ENCODE measurements at regions not wholly inside any gene's neighbourhood (a gene's known extent, or its start where the extent isn't known, plus 50 kb on each side); places are given as distances from the start of the nearest gene placed in this dataset.

DNA sequence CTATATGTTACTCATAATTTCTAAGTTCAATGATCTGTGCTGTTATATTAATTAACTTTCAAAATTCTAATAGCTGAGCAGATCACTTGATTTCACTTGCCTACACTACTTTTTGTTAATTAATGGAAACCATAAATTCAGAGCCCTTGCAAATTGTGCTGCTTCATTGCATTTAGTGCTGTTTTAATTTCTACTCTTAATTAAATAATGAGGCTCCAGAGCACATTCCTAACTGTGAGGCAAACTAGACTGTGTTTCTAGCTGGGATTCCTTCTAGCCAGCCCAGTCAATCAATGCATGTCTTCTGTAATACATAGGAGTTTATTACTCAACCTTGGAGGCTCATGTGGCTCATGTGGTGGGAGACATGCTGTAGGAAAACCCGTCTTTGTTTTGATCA, 301.1 kb upstream of the GOLIM4 start:
- Mint-ChIP-seq H3K4me1 (ENCODE audit: low read depth) (no peaks in the 10 kb centered on the region), H3K4me3 (no peak overlapping the region), H3K27me3 (no peaks in the 10 kb centered on the region), H3K9me3 (peaks cover 4% of the 10 kb centered on the region), H3K27ac (no peak overlapping the region), H3K36me3 (ENCODE audit: low read depth) (no peaks in the 10 kb centered on the region)

DNA sequence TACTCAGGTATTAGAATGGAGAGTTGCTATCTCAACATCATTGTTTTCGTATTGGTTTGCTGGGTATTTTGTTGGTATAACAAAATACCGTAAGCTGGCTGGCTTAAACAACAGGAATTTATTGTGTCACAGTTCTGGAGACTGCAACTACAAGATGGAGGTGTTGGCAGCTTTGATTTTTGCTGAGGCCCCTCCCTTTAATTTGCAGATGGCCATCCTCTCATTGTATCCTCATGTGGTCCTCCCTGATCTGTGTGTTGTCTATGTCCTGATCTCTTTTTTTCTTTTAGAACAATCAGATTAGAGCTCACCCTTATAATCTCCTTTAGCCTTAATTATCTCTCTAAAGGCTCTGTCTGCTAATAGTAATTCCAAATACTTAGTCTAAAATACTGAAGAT, 299.8 kb upstream of the GOLIM4 start:
- H3K9me3 Mint-ChIP-seq, result peaks cover 4% of the 10 kb centered on the region
- H3K4me3 Mint-ChIP-seq, result no peak overlapping the region
- H3K36me3 Mint-ChIP-seq (ENCODE audit: low read depth), result no peaks in the 10 kb centered on the region
- no peak overlapping the region for H3K27ac Mint-ChIP-seq
- no peaks in the 10 kb centered on the region for H3K27me3 Mint-ChIP-seq
- H3K4me1 Mint-ChIP-seq (ENCODE audit: low read depth), result no peaks in the 10 kb centered on the region

DNA sequence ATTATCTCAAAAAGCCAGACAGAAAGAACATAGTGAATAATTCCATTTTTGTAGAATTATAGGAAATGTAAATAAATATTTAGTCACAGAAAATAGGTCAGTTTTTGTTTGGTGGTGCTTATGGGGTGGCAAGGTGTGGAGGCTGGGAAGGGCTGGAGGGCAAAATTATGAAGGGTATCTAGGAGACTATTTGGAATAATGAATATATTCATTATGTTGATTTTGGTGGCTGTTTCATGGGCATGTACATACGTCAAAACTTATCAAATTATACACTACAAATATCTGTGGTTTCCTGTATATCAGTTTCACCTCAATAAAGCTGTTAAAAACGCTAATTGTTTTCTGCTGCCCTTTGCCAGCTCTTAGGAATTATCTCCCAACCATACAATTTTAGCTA, 298.7 kb upstream of the GOLIM4 start:
- H3K27me3 Mint-ChIP-seq, result no peaks in the 10 kb centered on the region
- H3K36me3 Mint-ChIP-seq (ENCODE audit: low read depth), result no peaks in the 10 kb centered on the region
- H3K9me3 Mint-ChIP-seq, result peaks cover 4% of the 10 kb centered on the region
- no peak overlapping the region for H3K4me3 Mint-ChIP-seq
- H3K27ac Mint-ChIP-seq, result no peak overlapping the region
- H3K4me1 Mint-ChIP-seq (ENCODE audit: low read depth), result no peaks in the 10 kb centered on the region

DNA sequence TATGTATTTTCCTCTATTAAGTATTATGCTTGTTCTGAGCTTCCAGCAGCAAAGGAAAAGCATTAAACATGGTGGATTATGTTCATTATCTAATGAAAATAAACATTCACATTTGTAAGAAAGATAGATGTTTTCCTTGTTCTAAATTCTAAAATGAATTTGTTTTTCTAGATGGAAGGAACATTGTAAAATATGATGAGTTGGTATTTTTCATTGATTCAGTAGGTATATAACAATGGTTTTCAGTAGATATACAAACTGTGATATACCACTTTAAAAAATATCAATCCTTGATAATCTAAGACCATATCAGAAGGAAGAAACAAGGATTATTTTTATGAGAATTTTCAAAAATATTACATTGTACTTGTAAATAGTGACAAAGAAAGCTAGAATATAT, 290.6 kb upstream of the GOLIM4 start:
- H3K27ac Mint-ChIP-seq, result no peak overlapping the region
- no peak overlapping the region for H3K4me3 Mint-ChIP-seq
- no peaks in the 10 kb centered on the region for H3K4me1 Mint-ChIP-seq (ENCODE audit: low read depth)
- H3K36me3 Mint-ChIP-seq (ENCODE audit: low read depth), result no peaks in the 10 kb centered on the region
- no peaks in the 10 kb centered on the region for H3K27me3 Mint-ChIP-seq
- peaks cover 9% of the 10 kb centered on the region for H3K9me3 Mint-ChIP-seq

DNA sequence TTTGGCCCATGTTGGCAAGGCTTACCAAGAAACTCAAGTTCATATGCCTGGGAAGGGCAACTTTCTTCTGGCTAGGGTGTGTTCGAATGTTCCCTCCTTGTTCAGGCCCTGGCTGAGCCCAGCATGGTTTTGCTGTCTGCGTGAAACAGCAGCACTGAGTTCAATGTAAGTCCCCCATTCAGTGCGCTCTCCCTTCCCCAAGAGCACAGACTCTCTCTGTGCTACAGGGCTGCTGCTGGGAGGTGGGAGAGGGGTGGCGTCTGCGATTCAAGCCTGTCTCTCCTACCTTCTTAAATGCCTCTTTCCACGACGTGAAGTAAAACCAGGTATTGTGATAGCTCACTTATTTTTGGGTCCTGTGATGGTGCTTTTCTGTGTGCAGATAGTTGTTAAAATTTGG, 289.3 kb upstream of the GOLIM4 start:
- H3K27ac Mint-ChIP-seq, result no peak overlapping the region
- H3K4me3 Mint-ChIP-seq, result no peak overlapping the region
- peaks cover 9% of the 10 kb centered on the region for H3K9me3 Mint-ChIP-seq
- H3K4me1 Mint-ChIP-seq (ENCODE audit: low read depth), result no peaks in the 10 kb centered on the region
- H3K27me3 Mint-ChIP-seq, result no peaks in the 10 kb centered on the region
- H3K36me3 Mint-ChIP-seq (ENCODE audit: low read depth), result no peaks in the 10 kb centered on the region

DNA sequence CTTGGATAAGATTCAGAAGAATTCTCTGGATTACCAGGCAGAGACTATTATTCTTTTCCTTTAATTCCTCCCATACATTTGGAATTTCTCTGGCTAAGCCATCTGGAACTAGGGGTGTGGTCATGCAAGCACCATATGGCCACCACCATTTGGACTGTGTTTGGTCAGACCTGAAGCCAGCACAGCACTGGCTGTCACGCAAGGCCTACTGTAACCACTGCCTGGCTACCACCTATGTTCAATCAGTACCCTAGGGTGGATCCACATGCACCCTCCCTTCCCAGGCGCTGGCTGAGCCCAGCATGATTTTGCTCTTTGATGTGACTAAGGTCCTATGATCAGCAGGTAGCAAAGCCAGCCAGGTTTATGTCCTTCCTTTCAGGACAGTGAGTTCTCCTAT, 287.8 kb upstream of the GOLIM4 start:
- Mint-ChIP-seq H3K27ac (no peak overlapping the region), H3K4me1 (ENCODE audit: low read depth) (no peaks in the 10 kb centered on the region), H3K27me3 (no peaks in the 10 kb centered on the region), H3K4me3 (no peak overlapping the region), H3K9me3 (peaks cover 12% of the 10 kb centered on the region), H3K36me3 (ENCODE audit: low read depth) (no peaks in the 10 kb centered on the region)

DNA sequence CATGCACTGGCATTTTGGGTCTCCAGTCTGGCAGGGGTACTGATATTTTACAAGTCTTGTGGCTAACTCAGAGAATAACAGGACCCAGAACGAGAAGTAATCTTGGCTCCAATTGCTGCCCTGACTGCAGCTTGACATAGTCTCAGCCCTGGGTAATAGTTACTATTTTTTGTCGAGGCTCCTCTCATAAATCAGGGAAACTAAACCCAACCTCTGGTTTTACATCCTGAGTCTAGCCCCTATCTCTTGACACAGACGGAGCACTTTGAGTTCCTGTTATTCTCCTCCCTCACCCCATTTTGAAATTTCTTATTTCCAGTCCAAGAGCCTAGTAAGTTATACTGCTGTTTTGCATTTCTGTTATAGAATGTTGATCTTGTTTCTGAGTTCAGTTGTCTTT, 276.1 kb upstream of the GOLIM4 start:
- Mint-ChIP-seq H3K27ac (no peak overlapping the region), H3K36me3 (ENCODE audit: low read depth) (no peaks in the 10 kb centered on the region), H3K4me3 (no peak overlapping the region), H3K4me1 (ENCODE audit: low read depth) (no peaks in the 10 kb centered on the region), H3K9me3 (no peaks in the 10 kb centered on the region), H3K27me3 (no peaks in the 10 kb centered on the region)

DNA sequence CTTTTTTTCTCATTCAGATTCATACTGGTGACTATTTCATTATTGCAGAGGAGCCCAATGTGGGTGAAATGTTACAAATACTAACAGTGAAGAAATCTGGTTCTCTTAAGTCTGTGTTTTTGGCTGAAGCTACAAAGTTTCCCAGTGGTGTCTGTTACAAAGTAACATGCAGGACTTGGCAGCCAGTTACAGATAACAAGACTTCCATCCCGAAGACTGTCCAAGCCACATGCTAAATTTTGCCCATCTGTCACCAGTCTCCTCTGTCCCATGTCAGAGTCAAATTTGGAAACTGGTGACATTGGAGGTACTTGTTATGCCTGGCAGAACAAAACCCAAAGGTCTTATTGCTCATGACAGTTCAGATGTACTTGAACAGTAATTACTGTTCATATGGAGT, 269.2 kb upstream of the GOLIM4 start:
- Mint-ChIP-seq H3K27me3 (no peaks in the 10 kb centered on the region), H3K9me3 (no peaks in the 10 kb centered on the region), H3K36me3 (ENCODE audit: low read depth) (no peaks in the 10 kb centered on the region), H3K4me3 (no peak overlapping the region), H3K27ac (no peak overlapping the region), H3K4me1 (ENCODE audit: low read depth) (no peaks in the 10 kb centered on the region)

DNA sequence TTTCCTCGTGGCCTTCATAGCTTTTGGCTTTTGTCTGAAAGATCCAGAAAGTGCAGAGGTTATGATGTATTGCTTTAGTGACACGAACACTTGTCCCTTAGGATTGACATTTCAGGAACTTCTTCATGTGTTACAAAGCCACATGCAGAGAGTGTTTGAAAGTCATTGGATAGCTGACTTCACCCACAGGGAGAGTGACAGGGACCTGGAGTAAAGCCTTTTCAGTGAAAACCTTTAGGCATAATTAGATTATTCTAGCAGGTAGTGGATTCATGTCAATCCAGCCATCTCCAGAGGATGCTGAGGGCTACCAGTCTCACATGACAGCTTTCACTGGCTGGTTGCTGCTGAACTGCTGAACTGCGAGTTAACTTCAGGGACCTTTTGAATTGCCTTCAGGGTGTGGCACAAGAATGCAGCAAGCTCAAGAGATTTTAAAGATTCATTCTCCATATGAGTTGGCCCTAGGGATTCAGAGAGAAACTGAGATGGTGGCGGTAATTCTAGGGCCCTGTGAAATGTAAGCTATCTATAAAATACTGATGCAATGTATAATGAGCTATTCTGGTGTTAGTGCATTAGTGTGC, 267.0 kb upstream of the GOLIM4 start:
- H3K36me3 Mint-ChIP-seq (ENCODE audit: low read depth), result no peaks in the 10 kb centered on the region
- H3K4me1 Mint-ChIP-seq (ENCODE audit: low read depth), result no peaks in the 10 kb centered on the region
- no peak overlapping the region for H3K27ac Mint-ChIP-seq
- H3K9me3 Mint-ChIP-seq, result peaks cover 3% of the 10 kb centered on the region
- no peak overlapping the region for H3K4me3 Mint-ChIP-seq
- H3K27me3 Mint-ChIP-seq, result no peaks in the 10 kb centered on the region

DNA sequence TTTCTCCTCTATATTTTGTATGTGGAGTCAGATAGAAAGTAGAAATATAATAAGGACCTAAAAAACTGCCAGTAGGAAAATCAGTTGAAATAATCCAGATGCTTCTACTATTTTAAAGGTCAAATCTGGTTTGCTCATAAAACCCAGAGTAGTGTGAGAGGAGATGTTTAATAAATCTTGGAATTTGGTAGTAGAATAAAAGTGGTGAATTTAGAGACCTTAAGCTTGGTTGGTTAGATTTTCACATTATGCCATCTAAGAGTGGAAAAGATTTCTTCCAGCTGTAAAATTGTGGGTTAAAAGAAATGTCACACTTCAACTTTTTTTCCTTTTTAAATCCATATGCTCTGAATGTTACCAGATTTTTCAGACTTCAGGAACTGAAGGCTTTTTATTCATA, 266.4 kb upstream of the GOLIM4 start:
- Mint-ChIP-seq H3K36me3 (ENCODE audit: low read depth) (no peaks in the 10 kb centered on the region), H3K27me3 (no peaks in the 10 kb centered on the region), H3K9me3 (peaks cover 3% of the 10 kb centered on the region), H3K4me3 (no peak overlapping the region), H3K27ac (no peak overlapping the region), H3K4me1 (ENCODE audit: low read depth) (no peaks in the 10 kb centered on the region)

DNA sequence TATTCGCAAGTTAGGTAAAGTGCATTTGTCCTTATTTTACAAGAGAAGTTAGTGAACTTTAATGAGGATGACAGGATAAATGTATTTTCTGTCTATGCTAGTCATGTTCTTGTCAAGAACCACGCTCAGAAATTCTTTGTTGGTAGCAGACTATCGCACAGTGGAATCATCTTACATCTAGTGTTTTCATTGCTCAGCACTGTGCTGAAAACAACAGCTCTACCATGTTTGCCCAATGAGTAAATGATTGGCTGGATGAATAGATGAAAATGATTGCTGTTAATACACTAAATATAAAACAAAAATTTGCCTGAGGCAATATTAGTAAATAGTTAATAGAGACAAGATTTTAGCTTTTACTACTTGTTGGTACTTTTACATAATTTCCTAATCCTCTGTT, 265.3 kb upstream of the GOLIM4 start:
- H3K36me3 Mint-ChIP-seq (ENCODE audit: low read depth), result no peaks in the 10 kb centered on the region
- no peaks in the 10 kb centered on the region for H3K27me3 Mint-ChIP-seq
- H3K4me3 Mint-ChIP-seq, result no peak overlapping the region
- peaks cover 4% of the 10 kb centered on the region for H3K9me3 Mint-ChIP-seq
- H3K4me1 Mint-ChIP-seq (ENCODE audit: low read depth), result no peaks in the 10 kb centered on the region
- H3K27ac Mint-ChIP-seq, result no peak overlapping the region

DNA sequence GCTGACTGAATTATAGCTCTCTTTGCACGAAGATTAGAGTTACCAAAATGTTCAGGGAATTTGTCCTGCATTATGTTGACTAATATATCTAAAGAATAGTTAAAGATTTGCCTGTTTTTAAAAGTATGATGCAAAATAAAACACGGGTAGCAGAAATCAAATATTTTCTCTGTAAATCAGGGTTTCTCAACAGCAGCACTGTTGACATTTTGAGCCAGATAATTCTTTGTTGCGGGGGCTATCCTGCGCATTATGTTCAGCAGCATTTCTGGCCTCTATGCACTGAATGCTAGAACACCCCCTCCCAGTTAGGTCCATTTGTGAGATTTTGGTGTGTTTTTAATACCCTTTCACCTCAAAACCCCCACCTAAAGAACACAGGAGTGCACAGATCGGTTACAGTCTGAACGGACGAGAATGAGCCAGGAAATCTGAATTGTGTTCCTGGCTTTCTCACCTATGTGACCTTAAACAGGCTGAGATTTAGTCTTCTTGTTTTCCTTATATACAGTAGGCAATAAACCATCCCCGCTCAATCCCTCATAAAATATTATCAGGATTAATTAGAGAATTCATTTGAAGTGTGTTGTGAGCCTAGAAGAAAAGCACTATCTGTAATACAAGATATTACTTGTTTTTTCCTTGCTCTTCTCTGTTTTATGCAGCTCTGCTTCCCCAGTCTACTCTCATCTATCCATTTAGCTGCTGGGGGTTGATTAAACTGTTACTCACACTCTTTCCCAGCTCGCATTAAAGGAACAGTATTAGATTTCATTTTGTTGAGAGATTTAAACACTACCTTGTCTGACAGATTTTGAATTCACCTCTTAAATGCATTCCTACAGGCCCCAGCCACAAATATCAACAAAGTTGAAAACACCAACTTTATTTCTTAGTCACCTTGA, 247.5 kb upstream of the GOLIM4 start:
- H3K27ac Mint-ChIP-seq, result no peak overlapping the region
- peaks cover 3% of the 10 kb centered on the region for H3K9me3 Mint-ChIP-seq
- no peaks in the 10 kb centered on the region for H3K27me3 Mint-ChIP-seq
- no peaks in the 10 kb centered on the region for H3K4me1 Mint-ChIP-seq (ENCODE audit: low read depth)
- no peak overlapping the region for H3K4me3 Mint-ChIP-seq
- H3K36me3 Mint-ChIP-seq (ENCODE audit: low read depth), result no peaks in the 10 kb centered on the region

DNA sequence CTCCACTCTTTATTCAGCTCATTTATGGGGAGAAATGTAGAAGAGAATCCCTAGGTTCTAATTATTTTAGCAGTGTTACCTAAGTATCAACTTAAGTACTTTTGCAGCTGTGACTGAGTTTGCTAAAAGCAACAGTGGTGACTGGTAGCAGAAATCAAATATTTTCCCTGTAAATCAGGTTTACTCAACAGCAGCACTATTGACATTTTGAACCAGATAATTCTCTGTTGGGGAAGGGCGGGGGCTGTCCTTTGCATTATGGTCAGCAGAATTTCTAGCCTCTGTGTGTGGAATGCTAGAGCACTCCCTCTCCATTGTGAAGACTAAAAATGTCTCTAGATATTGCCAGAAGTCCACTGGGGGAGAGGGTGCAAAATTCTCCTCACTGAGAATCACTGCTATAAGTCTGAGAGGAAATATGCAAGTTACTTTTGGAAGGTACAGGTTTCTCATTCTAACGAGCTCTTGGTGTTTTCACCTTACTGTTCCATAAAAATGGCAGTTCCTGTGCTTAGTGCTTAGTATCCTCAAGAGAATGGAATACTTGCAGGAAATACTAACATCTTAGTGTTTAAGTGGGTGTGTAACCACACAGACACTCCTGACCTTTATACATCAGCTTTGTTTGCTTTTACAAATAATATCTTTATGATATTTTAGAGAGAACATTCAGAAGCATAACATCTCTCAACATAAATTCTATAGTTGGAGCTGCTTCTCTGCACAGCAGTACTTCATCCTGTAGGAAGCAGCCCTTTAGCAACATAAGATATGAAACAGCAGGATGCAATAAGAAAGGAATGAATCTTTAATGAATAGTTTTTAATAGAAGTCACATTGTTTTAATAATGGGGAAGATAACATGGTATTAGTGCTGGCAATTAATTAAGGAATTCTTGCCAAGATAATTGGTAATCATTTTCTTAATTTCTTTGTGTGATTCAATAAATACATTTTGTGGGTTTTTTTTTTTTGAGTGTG, 246.5 kb upstream of the GOLIM4 start:
- H3K36me3 Mint-ChIP-seq (ENCODE audit: low read depth), result no peaks in the 10 kb centered on the region
- H3K9me3 Mint-ChIP-seq, result peaks cover 3% of the 10 kb centered on the region

DNA sequence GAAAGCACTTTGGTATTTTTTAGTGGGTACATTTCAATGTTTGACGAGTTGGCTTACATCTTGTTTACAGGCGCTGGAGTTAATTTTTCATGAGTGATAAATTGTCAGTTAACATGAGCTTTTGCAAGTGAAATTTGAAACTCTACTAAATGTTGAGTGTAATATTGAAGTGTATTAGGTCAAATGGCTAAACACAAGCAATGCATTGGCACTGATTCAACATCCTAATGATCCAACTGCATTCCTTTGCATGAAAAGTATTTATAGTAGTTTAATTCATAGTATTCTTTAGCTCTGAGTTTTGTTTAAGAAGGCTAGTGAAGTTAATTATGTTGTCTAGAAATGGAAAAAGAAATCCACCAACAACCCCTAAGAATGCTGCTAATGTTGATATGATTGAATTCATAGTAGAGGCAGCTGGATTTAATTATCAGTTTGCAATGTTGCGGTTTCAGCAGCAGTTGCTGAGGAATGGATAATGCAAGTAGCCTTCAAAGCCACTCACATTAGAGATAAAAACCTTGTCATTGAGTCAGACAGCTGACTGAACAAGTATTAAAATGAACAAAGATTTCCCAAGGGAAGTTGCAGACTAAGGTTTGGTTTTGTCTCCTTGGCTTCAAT, 245.6 kb upstream of the GOLIM4 start:
- Mint-ChIP-seq H3K36me3 (ENCODE audit: low read depth) (no peaks in the 10 kb centered on the region), H3K4me3 (no peak overlapping the region), H3K27ac (no peak overlapping the region), H3K9me3 (peaks cover 3% of the 10 kb centered on the region), H3K27me3 (no peaks in the 10 kb centered on the region), H3K4me1 (ENCODE audit: low read depth) (no peaks in the 10 kb centered on the region)

More for the DNA sequence above, 246.5 kb upstream of the GOLIM4 start:
- Mint-ChIP-seq H3K4me3 (no peak overlapping the region), H3K27ac (no peak overlapping the region), H3K27me3 (no peaks in the 10 kb centered on the region), H3K4me1 (ENCODE audit: low read depth) (no peaks in the 10 kb centered on the region)
